DMS53 treated with DMSO at 0.1 percent for 48 hours (cell line): ENCODE measurements at regions not wholly inside any gene's neighbourhood (a gene's known extent, or its start where the extent isn't known, plus 50 kb on each side); places are given as distances from the start of the nearest gene placed in this dataset.
"Not testable (repeated sequence)": the region's sequence is repeated elsewhere in the genome, so short reads cannot be mapped to it uniquely, and the experiment has no call there.

Experiments used
- DNase-seq: peaks from one replicate; lab custom pipeline; 2025; ENCODE audit not compliant: unreplicated experiment; lab: John Stamatoyannopoulos, UW

DNA sequence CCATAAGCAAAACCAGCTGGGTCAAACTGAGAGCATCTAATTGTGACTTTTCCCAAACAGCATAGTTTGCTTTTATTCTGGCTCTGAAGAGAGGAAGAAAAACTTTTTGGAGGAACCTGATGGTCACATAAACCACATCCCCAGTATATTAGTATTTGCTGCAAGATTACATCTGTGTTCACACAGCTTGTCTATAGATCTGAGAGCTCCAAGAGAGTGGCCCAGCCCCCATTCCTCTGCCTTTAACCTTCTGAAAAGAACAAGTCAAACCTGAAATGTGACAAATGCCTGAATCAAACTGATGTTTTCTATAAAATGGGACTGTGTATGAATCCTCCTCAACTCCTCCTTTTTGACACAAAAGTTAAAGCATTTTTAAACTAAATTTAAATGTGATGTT, 435.2 kb downstream of the ZNF479 start:
- not testable (repeated sequence) for DNase-seq

GRCh38 chr7:56686276-56686859, 445.9 kb downstream of the ZNF479 start:
- no peak for DNase-seq

DNA sequence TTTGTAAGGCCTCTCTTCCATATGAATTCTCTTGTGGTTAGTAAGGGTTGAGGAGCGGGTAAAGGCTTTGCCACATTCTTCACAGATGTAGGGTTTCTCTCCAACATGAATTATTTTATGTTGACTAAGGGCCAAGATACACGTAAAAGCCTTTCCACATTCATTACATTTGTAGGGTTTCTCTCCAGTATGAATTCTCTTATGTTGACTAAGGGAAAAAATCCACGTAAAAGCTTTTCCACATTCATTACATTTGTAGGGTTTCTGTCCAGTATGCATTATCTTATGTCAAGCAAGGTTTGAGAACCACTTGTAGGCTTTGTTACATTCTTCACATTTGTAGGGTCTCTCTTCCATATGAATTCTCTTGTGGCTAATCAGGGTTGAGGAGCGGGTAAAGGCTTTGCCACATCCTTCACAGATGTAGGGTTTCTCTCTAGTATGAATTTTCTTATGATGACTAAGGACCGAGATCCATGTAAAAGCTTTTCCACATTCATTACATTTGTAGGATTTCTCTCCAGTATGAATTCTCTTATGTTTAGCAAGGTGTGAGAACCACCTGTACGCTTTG, 493.0 kb downstream of the ZNF479 start:
- DNase-seq = no peak

GRCh38 chr7:56609852-56610355, 493.7 kb upstream of the NUPR2 start:
- no peak for DNase-seq

GRCh38 chr7:56605146-56605545, 488.9 kb upstream of the NUPR2 start:
- no peak for DNase-seq

- DNase-seq = no peak
These were observed 462.4 kb upstream of the NUPR2 start for GRCh38 chr7:56578612-56579011.

GRCh38 chr7:56570968-56571367, 454.8 kb upstream of the NUPR2 start:
- DNase-seq = no peak

DNA sequence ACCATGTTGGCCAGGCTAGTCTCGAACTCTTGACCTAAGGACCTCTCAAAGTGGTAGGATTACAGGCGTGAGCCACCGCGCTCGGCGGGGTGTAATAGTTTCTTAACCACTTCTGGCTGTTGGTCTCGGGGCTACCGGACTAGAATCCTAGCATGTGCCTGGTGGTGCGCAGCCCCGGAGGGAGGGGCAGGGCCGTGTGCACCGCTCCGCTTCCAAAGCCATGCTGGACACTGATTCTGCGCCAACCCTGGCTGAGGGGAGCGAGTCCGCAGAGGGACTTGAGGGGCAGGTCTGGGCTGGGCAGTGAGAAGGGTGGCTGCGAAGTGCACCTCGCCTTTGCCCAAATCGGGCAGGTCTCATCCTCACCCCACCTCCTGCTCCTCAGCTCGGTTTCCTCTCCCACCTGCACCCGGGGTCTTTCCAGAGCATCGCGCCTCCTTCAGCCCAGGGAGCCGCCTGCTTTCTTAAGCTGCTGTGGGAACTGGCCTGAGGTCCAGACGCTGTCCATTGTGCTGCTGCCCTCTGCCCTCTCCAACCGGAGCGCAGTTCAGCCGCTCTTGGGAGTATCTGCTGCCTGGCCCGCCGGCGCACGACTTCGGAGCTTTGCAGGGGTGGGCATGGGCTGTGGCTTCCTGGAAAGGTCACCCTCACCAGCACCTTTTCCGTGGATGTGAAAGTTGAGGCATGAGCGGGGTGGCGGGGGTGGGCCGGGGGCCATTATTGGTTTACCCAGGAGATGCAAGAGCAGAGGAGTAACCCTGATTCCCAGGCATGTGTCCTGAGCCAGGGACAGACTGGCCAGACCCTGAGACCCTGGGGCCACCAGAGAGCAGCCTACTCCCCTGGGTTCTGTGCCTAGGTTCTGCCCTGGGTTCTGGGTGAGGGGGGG, 422.6 kb upstream of the NUPR2 start:
- DNase-seq = no peak

GRCh38 chr7:56537952-56538351, 421.7 kb upstream of the NUPR2 start:
- no peak for DNase-seq

DNA sequence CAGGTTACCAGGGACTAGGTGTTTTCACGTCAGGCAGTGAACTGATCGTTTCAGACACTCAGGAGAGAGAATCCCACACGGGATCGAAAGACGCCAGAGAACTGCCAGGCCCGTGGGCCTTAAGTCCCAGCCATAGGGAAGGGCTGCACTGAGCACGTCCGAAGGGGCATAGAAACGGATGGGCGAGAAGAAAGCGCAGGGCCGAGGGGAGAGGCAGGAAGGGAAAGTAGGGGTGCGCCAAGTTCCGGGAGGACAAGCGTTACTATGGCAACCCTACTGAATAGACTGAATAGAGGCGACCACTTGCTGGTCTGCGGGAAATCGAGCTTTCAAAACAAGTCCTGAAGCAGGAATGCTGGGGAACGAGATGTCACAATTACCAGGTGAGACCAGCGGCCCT, 421.3 kb upstream of the NUPR2 start:
- DNase-seq = no peak

- no peak for DNase-seq
These were observed 378.9 kb upstream of the NUPR2 start for GRCh38 chr7:56495165-56495564.

- DNase-seq = no peak
These were observed 377.7 kb upstream of the NUPR2 start for GRCh38 chr7:56493704-56494450.

GRCh38 chr7:56493196-56493595, 377.0 kb upstream of the NUPR2 start:
- DNase-seq = no peak

DNA sequence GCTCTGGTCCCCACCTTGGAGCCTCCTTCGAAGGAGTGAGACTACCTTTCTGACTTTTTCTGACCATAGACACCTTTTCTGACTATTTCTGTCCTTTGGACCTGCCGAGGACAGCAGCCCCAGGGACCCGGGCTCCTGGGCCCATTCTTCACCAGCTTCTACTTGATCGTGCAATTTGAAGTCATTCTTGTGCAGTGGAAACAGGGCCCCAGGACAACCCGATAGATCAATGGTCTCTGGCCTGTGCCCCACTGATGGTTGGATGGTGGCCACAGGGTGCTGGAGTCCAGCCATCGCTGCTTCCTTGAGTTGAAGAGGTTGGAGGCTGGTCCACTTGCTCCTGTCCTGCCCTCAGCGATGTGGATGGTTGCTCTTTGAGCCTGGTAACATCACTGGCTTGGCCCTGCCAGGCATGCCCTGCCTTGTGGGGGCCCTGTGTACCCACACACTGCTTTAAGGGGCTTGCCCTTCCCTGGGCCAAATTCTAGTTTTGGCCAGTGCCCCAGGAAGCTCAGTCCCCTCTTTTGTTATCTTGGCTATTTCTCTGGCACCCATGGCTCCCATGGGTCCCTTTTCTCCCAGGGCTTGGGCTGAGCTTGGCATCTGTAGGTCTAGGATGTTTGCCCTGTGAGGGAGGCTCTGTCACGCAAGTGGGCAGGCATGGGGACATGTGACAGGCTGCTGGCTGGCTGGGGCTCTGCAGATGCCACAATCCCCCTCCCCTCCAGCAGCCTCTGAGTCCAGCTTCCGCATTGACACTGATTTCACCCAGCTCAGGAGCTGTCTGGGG, 375.6 kb upstream of the NUPR2 start:
- no peak for DNase-seq

DNA sequence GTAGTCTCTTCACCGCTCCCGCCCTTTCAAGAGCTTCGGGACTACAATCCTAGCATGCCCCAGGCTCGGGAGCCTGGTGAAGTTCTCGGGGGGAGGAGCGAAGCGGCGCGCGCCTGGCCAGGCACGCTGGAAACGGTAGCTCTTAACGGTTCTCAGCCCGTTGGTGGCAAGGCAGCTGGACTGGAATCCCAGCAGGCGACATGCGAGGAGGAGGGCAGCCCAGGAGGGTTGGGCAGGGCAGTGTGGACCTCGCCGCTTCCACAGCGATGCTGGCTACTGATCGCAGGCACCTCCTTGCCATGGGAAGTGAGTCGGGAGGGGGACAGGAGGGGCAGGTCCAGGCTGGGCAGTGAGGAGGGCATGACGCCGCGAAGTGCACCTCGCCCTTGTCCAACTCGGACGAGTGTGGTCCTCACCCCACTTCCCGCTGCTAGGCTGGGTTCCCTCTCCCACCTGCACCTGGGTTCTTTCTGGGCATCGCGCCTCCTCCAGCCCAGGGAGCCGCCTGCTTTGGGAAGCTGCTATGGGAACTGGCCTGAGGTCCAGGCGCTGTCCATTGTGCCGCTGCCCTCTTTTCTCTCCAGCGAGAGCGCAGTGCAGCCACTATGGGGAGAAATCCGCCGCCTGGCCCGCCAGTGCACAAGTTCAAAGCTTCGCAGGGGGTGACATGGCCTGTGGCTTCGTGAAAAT, 367.8 kb upstream of the NUPR2 start:
- no peak for DNase-seq

DNA sequence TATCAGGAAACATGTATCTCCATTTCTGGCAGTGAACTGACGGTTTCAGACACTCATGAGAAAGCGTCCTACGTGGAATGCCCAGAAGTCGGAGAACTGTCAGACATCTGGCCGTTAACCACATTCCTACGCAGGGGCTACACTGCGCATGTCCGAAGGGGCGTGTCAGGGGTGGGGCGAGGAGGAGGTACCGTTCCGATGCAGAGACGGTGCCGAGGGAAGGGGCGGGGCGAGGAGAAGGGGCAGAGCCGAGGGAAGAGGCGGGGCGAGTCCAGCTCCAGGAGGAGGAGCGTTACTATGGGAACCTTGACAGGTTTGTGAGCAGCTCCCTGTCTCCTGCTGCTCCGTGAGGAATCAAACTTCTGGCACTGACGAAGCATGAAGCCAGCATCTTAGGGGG, 366.9 kb upstream of the NUPR2 start:
- no peak for DNase-seq

- DNase-seq = no peak
These were observed 363.5 kb upstream of the NUPR2 start for GRCh38 chr7:56479748-56480147.

DNA sequence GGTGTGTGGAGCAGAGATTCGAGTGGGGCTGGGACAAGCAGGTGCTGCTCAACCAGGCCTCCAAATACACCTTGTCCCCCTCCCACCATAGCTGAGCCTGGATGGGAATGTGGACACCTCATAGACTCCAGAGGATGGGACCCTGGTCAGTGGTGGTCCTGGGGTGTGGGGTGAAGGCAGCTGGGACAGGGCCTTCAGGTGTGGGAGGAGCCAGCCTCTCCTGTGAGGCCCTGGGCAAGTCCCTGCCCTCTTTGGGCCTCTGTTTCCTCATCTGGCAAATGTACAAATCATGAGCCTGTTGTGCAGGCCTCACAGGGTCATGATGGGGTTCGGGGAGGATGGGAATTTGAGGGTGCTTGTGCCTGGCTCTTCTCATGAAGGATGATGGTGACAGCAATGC, 362.9 kb upstream of the NUPR2 start:
- DNase-seq = no peak

DNA sequence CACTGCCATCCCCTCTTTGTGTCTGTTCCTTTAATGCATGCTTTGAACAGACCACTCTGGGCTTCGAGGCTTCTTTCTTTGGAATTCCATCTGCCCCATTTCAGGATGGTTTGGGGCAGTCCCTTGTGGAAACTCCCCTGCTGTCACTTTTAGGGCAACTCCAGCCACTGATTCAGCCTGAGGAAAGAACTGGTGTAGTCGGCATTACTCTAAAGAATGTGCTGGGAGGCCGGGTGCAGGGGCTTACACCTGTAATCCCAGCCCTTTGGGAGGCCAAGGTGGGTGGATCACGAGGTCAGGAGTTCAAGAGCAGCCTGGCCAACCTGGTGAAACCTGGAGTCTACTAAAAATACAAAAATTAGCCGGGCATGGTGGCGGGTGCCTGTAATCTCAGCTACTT, 358.1 kb upstream of the NUPR2 start:
- DNase-seq = no peak

DNA sequence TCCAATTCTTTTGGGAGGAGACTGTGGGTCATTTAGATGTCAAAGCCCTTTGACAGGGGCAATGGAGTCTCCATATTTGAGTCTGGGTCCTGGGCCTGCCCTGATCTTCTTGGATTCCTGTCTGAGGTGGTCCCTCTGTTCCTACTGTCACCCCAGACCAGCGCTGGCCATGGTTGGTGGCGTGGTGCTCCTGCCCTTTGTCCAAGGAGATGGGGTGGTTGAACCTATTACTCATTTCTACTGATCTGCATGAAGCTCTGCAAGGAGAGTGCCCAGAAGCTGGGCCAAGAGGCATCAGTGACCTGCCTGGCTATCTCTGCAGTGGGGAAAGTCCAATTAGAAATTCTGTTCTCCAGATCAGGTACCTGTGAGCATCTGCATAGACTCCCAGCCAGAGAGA, 355.6 kb upstream of the NUPR2 start:
- DNase-seq = no peak
